Hematopoietic multipotent progenitor cell treated with erythropoietin and hydrocortisone succinate and interleukin-3 and kit ligand, for 4 days (in vitro differentiated cells): ENCODE measurements at regions not wholly inside any gene's neighbourhood (a gene's known extent, or its start where the extent isn't known, plus 50 kb on each side); places are given as distances from the start of the nearest gene placed in this dataset.
"Not testable (repeated sequence)": the region's sequence is repeated elsewhere in the genome, so short reads cannot be mapped to it uniquely, and the experiment has no call there.

ENCODE experiments used
- DNase-seq: peaks from one replicate; pipeline ENCODE4 v3.0.0-alpha.2; 2015

- DNase-seq: not testable (repeated sequence)
Observed at GRCh38 chr5:30345539-30346345, 847.7 kb upstream of the CDH6 start.

GRCh38 chr5:30343707-30344106 lies 849.8 kb upstream of the CDH6 start:
- DNase-seq: peak; percentile 9

- DNase-seq: no peak
Observed at GRCh38 chr5:30341466-30341865, 852.0 kb upstream of the CDH6 start.

- no peak for DNase-seq
Observed at GRCh38 chr5:30337084-30337573, 856.4 kb upstream of the CDH6 start.

- DNase-seq: no peak
Observed at GRCh38 chr5:30331534-30331933, 862.0 kb upstream of the CDH6 start.

- DNase-seq: no peak
Observed at GRCh38 chr5:30325795-30326194, 867.7 kb upstream of the CDH6 start.

- DNase-seq: no peak
Observed at GRCh38 chr5:30324083-30324482, 869.4 kb upstream of the CDH6 start.

- no peak for DNase-seq
Observed at GRCh38 chr5:30287890-30288289, 905.6 kb upstream of the CDH6 start.

- no peak for DNase-seq
Observed at GRCh38 chr5:30279237-30279636, 914.2 kb upstream of the CDH6 start.

GRCh38 chr5:30267026-30267425 lies 926.5 kb upstream of the CDH6 start:
- DNase-seq: no peak

GRCh38 chr5:30239331-30240022 lies 954.0 kb upstream of the CDH6 start:
- no peak for DNase-seq

GRCh38 chr5:30237189-30237588 lies 956.3 kb upstream of the CDH6 start:
- no peak for DNase-seq

GRCh38 chr5:30209755-30210154 lies 983.7 kb upstream of the CDH6 start:
- no peak for DNase-seq

- DNase-seq: no peak
Observed at GRCh38 chr5:30197662-30198061, 995.8 kb upstream of the CDH6 start.

- no peak for DNase-seq
Observed at GRCh38 chr5:30195036-30195435, 998.5 kb upstream of the CDH6 start.

GRCh38 chr5:30194595-30194994 lies 998.9 kb upstream of the CDH6 start:
- no peak for DNase-seq

- no peak for DNase-seq
Observed at GRCh38 chr5:30183795-30184194, 1009.7 kb upstream of the CDH6 start.

GRCh38 chr5:30156156-30156555 lies 1037.3 kb upstream of the CDH6 start:
- no peak for DNase-seq

GRCh38 chr5:30152431-30152830 lies 1041.1 kb upstream of the CDH6 start:
- no peak for DNase-seq

- DNase-seq: no peak
Observed at GRCh38 chr5:30150231-30150630, 1043.3 kb upstream of the CDH6 start.

- no peak for DNase-seq
Observed at GRCh38 chr5:30149526-30149925, 1044.0 kb upstream of the CDH6 start.

GRCh38 chr5:30147976-30148375 lies 1045.5 kb upstream of the CDH6 start:
- no peak for DNase-seq

GRCh38 chr5:30144059-30144458 lies 1049.4 kb upstream of the CDH6 start:
- DNase-seq: not testable (repeated sequence)

GRCh38 chr5:30142432-30142831 lies 1051.1 kb upstream of the CDH6 start:
- DNase-seq: no peak
